ENCODE measurements at regions not wholly inside any gene's neighbourhood (a gene's known extent, or its start where the extent isn't known, plus 50 kb on each side); places are given as distances from the start of the nearest gene placed in this dataset.

DNA sequence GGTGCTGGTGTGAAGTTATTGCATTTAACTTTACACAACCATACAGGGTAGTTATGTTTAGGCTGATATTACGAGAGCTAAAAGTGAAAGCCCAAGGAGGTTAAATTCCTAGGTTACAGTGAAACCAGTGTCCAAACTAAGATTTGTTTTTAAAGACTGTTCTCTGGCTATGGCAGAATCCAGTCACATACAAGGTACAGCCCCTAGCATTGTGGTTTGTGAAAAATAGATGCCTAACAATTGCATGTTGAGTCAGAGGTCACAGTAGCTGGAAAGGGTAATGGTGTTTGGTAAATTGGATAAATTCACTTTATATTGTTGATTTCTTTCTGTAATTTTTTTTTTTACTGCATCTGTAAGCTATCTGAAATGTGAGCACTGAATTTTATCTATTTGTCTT, 614.6 kb upstream of the TBL1XR1 start:
- no peak for TF ChIP-seq POLR2A (IDR thresholded peaks at IDR 0.05)
- TF ChIP-seq, protein P1, sequence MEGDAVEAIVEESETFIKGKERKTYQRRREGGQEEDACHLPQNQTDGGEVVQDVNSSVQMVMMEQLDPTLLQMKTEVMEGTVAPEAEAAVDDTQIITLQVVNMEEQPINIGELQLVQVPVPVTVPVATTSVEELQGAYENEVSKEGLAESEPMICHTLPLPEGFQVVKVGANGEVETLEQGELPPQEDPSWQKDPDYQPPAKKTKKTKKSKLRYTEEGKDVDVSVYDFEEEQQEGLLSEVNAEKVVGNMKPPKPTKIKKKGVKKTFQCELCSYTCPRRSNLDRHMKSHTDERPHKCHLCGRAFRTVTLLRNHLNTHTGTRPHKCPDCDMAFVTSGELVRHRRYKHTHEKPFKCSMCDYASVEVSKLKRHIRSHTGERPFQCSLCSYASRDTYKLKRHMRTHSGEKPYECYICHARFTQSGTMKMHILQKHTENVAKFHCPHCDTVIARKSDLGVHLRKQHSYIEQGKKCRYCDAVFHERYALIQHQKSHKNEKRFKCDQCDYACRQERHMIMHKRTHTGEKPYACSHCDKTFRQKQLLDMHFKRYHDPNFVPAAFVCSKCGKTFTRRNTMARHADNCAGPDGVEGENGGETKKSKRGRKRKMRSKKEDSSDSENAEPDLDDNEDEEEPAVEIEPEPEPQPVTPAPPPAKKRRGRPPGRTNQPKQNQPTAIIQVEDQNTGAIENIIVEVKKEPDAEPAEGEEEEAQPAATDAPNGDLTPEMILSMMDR (IDR thresholded peaks at IDR 0.05) = no peak

Data from adrenal gland (tissue), 5 donors.